ENCODE measurements at regions not wholly inside any gene's neighbourhood (a gene's known extent, or its start where the extent isn't known, plus 50 kb on each side); places are given as distances from the start of the nearest gene placed in this dataset.
A peak's percentile ranks its signal among the peaks of the same experiment; 100 is the strongest.
"Not testable (repeated sequence)": the region's sequence is repeated elsewhere in the genome, so short reads cannot be mapped to it uniquely, and the experiment has no call there.

GRCh38 chr1:199878823-199879222 lies 148.7 kb upstream of the NR5A2 start:
- DNase-seq, result no peak

- no peak for DNase-seq
Measured at GRCh38 chr1:199898654-199899053, 128.9 kb upstream of the NR5A2 start.

- DNase-seq, result no peak
Measured at GRCh38 chr1:199901341-199901740, 126.2 kb upstream of the NR5A2 start.

GRCh38 chr1:199907361-199907760 lies 120.1 kb upstream of the NR5A2 start:
- no peak for DNase-seq

GRCh38 chr1:199909137-199909536 lies 118.4 kb upstream of the NR5A2 start:
- no peak for DNase-seq

GRCh38 chr1:199913318-199913717 lies 114.2 kb upstream of the NR5A2 start:
- no peak for DNase-seq

GRCh38 chr1:199914546-199914945 lies 113.0 kb upstream of the NR5A2 start:
- no peak for DNase-seq

- DNase-seq, result no peak
Measured at GRCh38 chr1:199918196-199918769, 109.2 kb upstream of the NR5A2 start.

GRCh38 chr1:199920635-199921034 lies 106.9 kb upstream of the NR5A2 start:
- DNase-seq, result no peak

- DNase-seq, result no peak
Measured at GRCh38 chr1:199929556-199929955, 98.0 kb upstream of the NR5A2 start.

- DNase-seq, result not testable (repeated sequence)
Measured at GRCh38 chr1:199930067-199930466, 97.4 kb upstream of the NR5A2 start.

GRCh38 chr1:199931666-199932377 lies 95.7 kb upstream of the NR5A2 start:
- DNase-seq, result no peak

- DNase-seq, result no peak
Measured at GRCh38 chr1:199932462-199932861, 95.0 kb upstream of the NR5A2 start.

GRCh38 chr1:199936441-199936840 lies 91.1 kb upstream of the NR5A2 start:
- no peak for DNase-seq

GRCh38 chr1:199937161-199937560 lies 90.3 kb upstream of the NR5A2 start:
- DNase-seq, result no peak

GRCh38 chr1:199937661-199938060 lies 89.8 kb upstream of the NR5A2 start:
- DNase-seq, result no peak

- DNase-seq, result no peak
Measured at GRCh38 chr1:199944986-199945385, 82.5 kb upstream of the NR5A2 start.

- DNase-seq, result no peak
Measured at GRCh38 chr1:199945591-199945990, 81.9 kb upstream of the NR5A2 start.

- DNase-seq, result no peak
Measured at GRCh38 chr1:199946305-199947155, 81.0 kb upstream of the NR5A2 start.

- DNase-seq, result peak; percentile 38
Measured at GRCh38 chr1:199948587-199949280, 78.8 kb upstream of the NR5A2 start.

- not testable (repeated sequence) for DNase-seq
Measured at GRCh38 chr1:199951005-199951404, 76.5 kb upstream of the NR5A2 start.

GRCh38 chr1:199953651-199954050 lies 73.9 kb upstream of the NR5A2 start:
- no peak for DNase-seq

- DNase-seq, result no peak
Measured at GRCh38 chr1:199954699-199955098, 72.8 kb upstream of the NR5A2 start.

Data from DMS153 (cell line).